HEK293T (cell line): ENCODE measurements at regions not wholly inside any gene's neighbourhood (a gene's known extent, or its start where the extent isn't known, plus 50 kb on each side); places are given as distances from the start of the nearest gene placed in this dataset.

Experiments
- CTCF ChIA-PET: fragments of 350-600 bp; formaldehyde crosslinking; extraction: SDS; loops from one replicate; lab custom pipeline; 2021; ENCODE audit warnings: antibody characterized with exemption, inconsistent platforms; lab: Yijun Ruan, JAX
- POLR2A ChIA-PET: fragments of 350-600 bp; formaldehyde crosslinking; extraction: SDS; loops from one replicate; lab custom pipeline; 2020; ENCODE audit warnings: antibody characterized with exemption, inconsistent platforms; lab: Yijun Ruan, JAX
- DNase-seq: peaks from one replicate; pipeline ENCODE4 v3.0.0; 2012; ENCODE audit warnings: mixed read lengths; ENCODE audit errors: extremely low spot score
- ARNT ChIP-seq: fragments of 450-650 bp; IDR thresholded peaks from 2 replicates; pipeline ENCODE4 v1.6.1; 2017; ENCODE audit warnings: mild to moderate bottlenecking
- BHLHE40 ChIP-seq: fragments of 450-650 bp; IDR thresholded peaks from 2 replicates; pipeline ENCODE4 v1.6.1; 2016; ENCODE audit warnings: mild to moderate bottlenecking, moderate library complexity, borderline replicate concordance
- CTBP1 ChIP-seq: fragments of 450-650 bp; IDR thresholded peaks from 2 replicates; pipeline ENCODE4 v1.6.1; 2016; ENCODE audit warnings: borderline replicate concordance
- ELF4 ChIP-seq: fragments of 450-650 bp; IDR thresholded peaks from 2 replicates; pipeline ENCODE4 v1.6.1; 2017; ENCODE audit warnings: antibody characterized with exemption
- FOXA1 ChIP-seq: fragments of 450-650 bp; IDR thresholded peaks from 2 replicates; pipeline ENCODE4 v1.6.1; 2016; ENCODE audit warnings: mild to moderate bottlenecking
- FOXK2 ChIP-seq: fragments of 450-650 bp; IDR thresholded peaks from 2 replicates; pipeline ENCODE4 v1.6.1; 2016; ENCODE audit warnings: mild to moderate bottlenecking
- FOXM1 ChIP-seq: fragments of 450-650 bp; IDR thresholded peaks from 2 replicates; pipeline ENCODE4 v1.6.1; 2017; ENCODE audit warnings: mild to moderate bottlenecking, borderline replicate concordance
- HDGF ChIP-seq: fragments of 450-650 bp; IDR thresholded peaks from 2 replicates; pipeline ENCODE4 v1.6.1; 2017; ENCODE audit warnings: antibody characterized with exemption, borderline replicate concordance
- L3MBTL2 ChIP-seq: fragments of 450-650 bp; conservative IDR thresholded peaks from 2 replicates; pipeline ENCODE4 v1.6.1; 2016; ENCODE audit warnings: mild to moderate bottlenecking
- LEF1 ChIP-seq: fragments of 450-650 bp; IDR thresholded peaks from 2 replicates; pipeline ENCODE4 v1.6.1; 2017; ENCODE audit warnings: mild to moderate bottlenecking, borderline replicate concordance
- NFRKB ChIP-seq: fragments of 450-650 bp; IDR thresholded peaks from 2 replicates; pipeline ENCODE4 v1.6.1; 2016; ENCODE audit warnings: mild to moderate bottlenecking, moderate library complexity
- PKNOX1 ChIP-seq: fragments of 450-650 bp; IDR thresholded peaks from 2 replicates; pipeline ENCODE4 v1.6.1; 2016
- SP1 ChIP-seq: fragments of 450-650 bp; IDR thresholded peaks from 2 replicates; pipeline ENCODE4 v1.6.1; 2017
- SUZ12 ChIP-seq: fragments of 450-650 bp; IDR thresholded peaks from 2 replicates; pipeline ENCODE4 v1.6.1; 2016; ENCODE audit warnings: mild to moderate bottlenecking
- TARDBP ChIP-seq: fragments of 450-650 bp; IDR thresholded peaks from 2 replicates; pipeline ENCODE4 v1.6.1; 2016
- ZNF384 ChIP-seq: fragments of 450-650 bp; IDR thresholded peaks from 2 replicates; pipeline ENCODE4 v1.6.1; 2016

GRCh38 chr13:30017880-30018279 lies 167.5 kb upstream of the UBL3 start:
- peak; percentile 31 for DNase-seq
- ChIA-PET POLR2A (no interaction called here), CTCF (no interaction called here)
- TF ChIP-seq FOXA1 (no peak), SUZ12 (no peak), NFRKB (no peak)

GRCh38 chr13:30016398-30016797 lies 166.0 kb upstream of the UBL3 start:
- CTCF ChIA-PET: no interaction called here
- POLR2A ChIA-PET: interaction anchor here (1.3 kb wide), 1 partner anchor 12 kb away, joined by 3 read pairs; no protein-coding TSS in a partner anchor
- no peak for DNase-seq
- TF ChIP-seq SP1: no peak
- TF ChIP-seq LEF1: no peak
- no peak for TF ChIP-seq CTBP1
- no peak for TF ChIP-seq TARDBP
- TF ChIP-seq L3MBTL2: no peak
- no peak for TF ChIP-seq HDGF
- no peak for TF ChIP-seq SUZ12
- TF ChIP-seq BHLHE40: no peak
- TF ChIP-seq NFRKB: no peak
- no peak for TF ChIP-seq FOXK2
- no peak for TF ChIP-seq ZNF384

GRCh38 chr13:30009411-30009810 lies 159.0 kb upstream of the UBL3 start:
- ChIA-PET CTCF (no interaction called here), POLR2A (no interaction called here)
- no peak for DNase-seq
- no peak for TF ChIP-seq FOXK2
- no peak for TF ChIP-seq FOXA1
- TF ChIP-seq ZNF384: no peak

- POLR2A ChIA-PET: no interaction called here
- no peak for TF ChIP-seq SUZ12
- no peak for TF ChIP-seq TARDBP
- TF ChIP-seq BHLHE40: no peak
- TF ChIP-seq ARNT: no peak
- TF ChIP-seq FOXK2: no peak
- no peak for TF ChIP-seq SP1
- TF ChIP-seq L3MBTL2: no peak
- no peak for TF ChIP-seq ZNF384
- no peak for TF ChIP-seq FOXM1
- no peak for TF ChIP-seq PKNOX1
- no peak for TF ChIP-seq LEF1
- no peak for TF ChIP-seq ELF4
- no peak for TF ChIP-seq NFRKB
- TF ChIP-seq HDGF: no peak
- no peak for TF ChIP-seq FOXA1
- no peak for TF ChIP-seq CTBP1
- CTCF ChIA-PET: no interaction called here
- DNase-seq: no peak
These were observed 155.8 kb upstream of the UBL3 start for GRCh38 chr13:30006246-30006645.

GRCh38 chr13:30004204-30004603 lies 153.8 kb upstream of the UBL3 start:
- TF ChIP-seq CTBP1: no peak
- no peak for TF ChIP-seq ELF4
- no peak for TF ChIP-seq FOXK2
- no peak for TF ChIP-seq FOXM1
- TF ChIP-seq HDGF: no peak
- TF ChIP-seq ARNT: no peak
- TF ChIP-seq L3MBTL2: no peak
- TF ChIP-seq SP1: no peak
- TF ChIP-seq SUZ12: no peak
- no peak for TF ChIP-seq BHLHE40
- TF ChIP-seq FOXA1: no peak
- TF ChIP-seq NFRKB: no peak
- TF ChIP-seq LEF1: no peak
- ChIA-PET CTCF (no interaction called here), POLR2A (interaction anchor here (0.9 kb wide), 1 partner anchor 12 kb away, joined by 3 read pairs; no protein-coding TSS in a partner anchor)
- no peak for DNase-seq

GRCh38 chr13:30002577-30002976 lies 152.2 kb upstream of the UBL3 start:
- TF ChIP-seq TARDBP (no peak), ELF4 (no peak), PKNOX1 (no peak), ARNT (no peak), LEF1 (no peak), HDGF (no peak), CTBP1 (no peak), BHLHE40 (no peak), ZNF384 (no peak), L3MBTL2 (no peak), FOXK2 (no peak), FOXA1 (no peak), SUZ12 (no peak), FOXM1 (no peak), SP1 (no peak)
- DNase-seq: no peak
- ChIA-PET CTCF (no interaction called here), POLR2A (no interaction called here)

- ChIA-PET CTCF (no interaction called here), POLR2A (no interaction called here)
- TF ChIP-seq SP1 (no peak), L3MBTL2 (no peak), BHLHE40 (no peak), NFRKB (no peak), ARNT (no peak)
- DNase-seq: no peak
These were observed 150.0 kb upstream of the UBL3 start for GRCh38 chr13:30000370-30000765.
